CD4-positive, alpha-beta T cell treated with Interleukin-6 at 100 ng/mL for 8 hours (primary cell): ENCODE measurements at regions not wholly inside any gene's neighbourhood (a gene's known extent, or its start where the extent isn't known, plus 50 kb on each side); places are given as distances from the start of the nearest gene placed in this dataset.

ENCODE experiments used
- DNase-seq: peaks from one replicate; pipeline ENCODE4 v3.0.0-alpha.2; 2020; ENCODE audit warnings: mixed read lengths, low spot score

- no peak for DNase-seq
These were observed 694.1 kb downstream of the TYW1 start for GRCh38 chr7:67690700-67691099.

- DNase-seq, result no peak
These were observed 695.8 kb downstream of the TYW1 start for GRCh38 chr7:67692425-67692824.

- no peak for DNase-seq
These were observed 699.5 kb downstream of the TYW1 start for GRCh38 chr7:67696124-67696523.

- DNase-seq, result no peak
These were observed 700.2 kb downstream of the TYW1 start for GRCh38 chr7:67696878-67697277.

GRCh38 chr7:67698354-67698753 lies 701.7 kb downstream of the TYW1 start:
- no peak for DNase-seq

- no peak for DNase-seq
These were observed 709.2 kb downstream of the TYW1 start for GRCh38 chr7:67705850-67706249.

GRCh38 chr7:67711706-67712105 lies 715.1 kb downstream of the TYW1 start:
- no peak for DNase-seq

GRCh38 chr7:67713451-67714056 lies 716.9 kb downstream of the TYW1 start:
- no peak for DNase-seq

GRCh38 chr7:67716729-67717128 lies 720.1 kb downstream of the TYW1 start:
- no peak for DNase-seq

GRCh38 chr7:67723591-67723990 lies 727.0 kb downstream of the TYW1 start:
- DNase-seq, result no peak

- DNase-seq, result no peak
These were observed 727.8 kb downstream of the TYW1 start for GRCh38 chr7:67724435-67724834.

- no peak for DNase-seq
These were observed 728.3 kb downstream of the TYW1 start for GRCh38 chr7:67724955-67725354.

- DNase-seq, result no peak
These were observed 728.8 kb downstream of the TYW1 start for GRCh38 chr7:67725423-67725822.

GRCh38 chr7:67729771-67730170 lies 733.1 kb downstream of the TYW1 start:
- DNase-seq, result no peak

GRCh38 chr7:67731704-67732103 lies 735.1 kb downstream of the TYW1 start:
- no peak for DNase-seq

GRCh38 chr7:67732898-67733297 lies 736.3 kb downstream of the TYW1 start:
- no peak for DNase-seq

- no peak for DNase-seq
These were observed 741.5 kb downstream of the TYW1 start for GRCh38 chr7:67738145-67738544.

- no peak for DNase-seq
These were observed 742.3 kb downstream of the TYW1 start for GRCh38 chr7:67738958-67739357.

GRCh38 chr7:67743501-67743900 lies 746.9 kb downstream of the TYW1 start:
- no peak for DNase-seq

- DNase-seq, result no peak
These were observed 755.6 kb downstream of the TYW1 start for GRCh38 chr7:67752227-67752626.

GRCh38 chr7:67753891-67754290 lies 757.3 kb downstream of the TYW1 start:
- DNase-seq, result no peak

- DNase-seq, result no peak
These were observed 758.0 kb downstream of the TYW1 start for GRCh38 chr7:67754651-67755050.

- DNase-seq, result no peak
These were observed 761.9 kb downstream of the TYW1 start for GRCh38 chr7:67758551-67758950.

GRCh38 chr7:67760971-67761370 lies 764.3 kb downstream of the TYW1 start:
- DNase-seq, result no peak

- DNase-seq, result no peak
These were observed 765.9 kb downstream of the TYW1 start for GRCh38 chr7:67762516-67762915.
